AG09319 (cell line): ENCODE measurements at regions not wholly inside any gene's neighbourhood (a gene's known extent, or its start where the extent isn't known, plus 50 kb on each side); places are given as distances from the start of the nearest gene placed in this dataset.

ENCODE experiments used
- DNase-seq: peaks from one replicate; pipeline ENCODE4 v3.0.0-alpha.2; 2010; ENCODE audit warnings: low read depth; ENCODE audit errors: extremely low read depth
- TF ChIP-seq, protein P1 (sequence below): IDR thresholded peaks from 2 replicates; pipeline ENCODE4 v1.5.1; 2011; ENCODE audit warnings: low read depth, mild to moderate bottlenecking, inconsistent platforms, low read length, moderate library complexity

DNA sequence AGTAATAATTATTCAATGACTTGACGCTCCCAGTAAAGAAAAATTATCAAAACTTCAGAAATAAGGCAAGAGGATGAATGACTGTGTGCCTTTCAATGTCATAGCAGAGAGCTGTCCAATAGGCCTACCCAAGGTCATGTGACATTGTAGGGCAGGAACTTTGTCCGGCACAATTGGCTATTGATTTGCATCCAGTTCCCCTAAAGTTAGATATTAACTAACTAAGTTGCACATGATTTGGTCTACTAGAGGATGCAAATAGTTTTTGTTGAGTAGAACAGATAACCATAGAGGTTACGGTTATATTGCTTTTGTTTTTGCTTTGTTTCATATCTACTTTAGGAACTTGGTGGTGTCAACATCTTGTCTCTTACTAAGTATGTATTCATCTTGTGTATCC, 127.9 kb upstream of the PFN2 start:
- no peak for DNase-seq
- TF ChIP-seq, protein P1, sequence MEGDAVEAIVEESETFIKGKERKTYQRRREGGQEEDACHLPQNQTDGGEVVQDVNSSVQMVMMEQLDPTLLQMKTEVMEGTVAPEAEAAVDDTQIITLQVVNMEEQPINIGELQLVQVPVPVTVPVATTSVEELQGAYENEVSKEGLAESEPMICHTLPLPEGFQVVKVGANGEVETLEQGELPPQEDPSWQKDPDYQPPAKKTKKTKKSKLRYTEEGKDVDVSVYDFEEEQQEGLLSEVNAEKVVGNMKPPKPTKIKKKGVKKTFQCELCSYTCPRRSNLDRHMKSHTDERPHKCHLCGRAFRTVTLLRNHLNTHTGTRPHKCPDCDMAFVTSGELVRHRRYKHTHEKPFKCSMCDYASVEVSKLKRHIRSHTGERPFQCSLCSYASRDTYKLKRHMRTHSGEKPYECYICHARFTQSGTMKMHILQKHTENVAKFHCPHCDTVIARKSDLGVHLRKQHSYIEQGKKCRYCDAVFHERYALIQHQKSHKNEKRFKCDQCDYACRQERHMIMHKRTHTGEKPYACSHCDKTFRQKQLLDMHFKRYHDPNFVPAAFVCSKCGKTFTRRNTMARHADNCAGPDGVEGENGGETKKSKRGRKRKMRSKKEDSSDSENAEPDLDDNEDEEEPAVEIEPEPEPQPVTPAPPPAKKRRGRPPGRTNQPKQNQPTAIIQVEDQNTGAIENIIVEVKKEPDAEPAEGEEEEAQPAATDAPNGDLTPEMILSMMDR: no peak

DNA sequence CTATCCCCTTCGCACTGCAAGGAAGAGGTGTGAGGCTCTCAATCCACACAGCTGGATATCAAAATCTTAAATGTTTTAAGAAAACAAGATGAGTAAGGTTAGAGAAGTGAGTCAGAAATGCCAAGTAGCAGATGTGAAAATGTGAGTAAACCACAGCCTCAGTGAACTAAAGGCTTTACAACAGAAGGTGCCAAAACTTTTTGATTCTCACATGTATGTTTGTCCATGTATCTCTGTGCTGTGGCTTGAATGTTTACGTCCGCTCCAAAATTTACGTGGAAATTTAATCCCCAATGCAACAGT, 126.8 kb upstream of the PFN2 start:
- TF ChIP-seq, protein P1: no peak
- DNase-seq: no peak

DNA sequence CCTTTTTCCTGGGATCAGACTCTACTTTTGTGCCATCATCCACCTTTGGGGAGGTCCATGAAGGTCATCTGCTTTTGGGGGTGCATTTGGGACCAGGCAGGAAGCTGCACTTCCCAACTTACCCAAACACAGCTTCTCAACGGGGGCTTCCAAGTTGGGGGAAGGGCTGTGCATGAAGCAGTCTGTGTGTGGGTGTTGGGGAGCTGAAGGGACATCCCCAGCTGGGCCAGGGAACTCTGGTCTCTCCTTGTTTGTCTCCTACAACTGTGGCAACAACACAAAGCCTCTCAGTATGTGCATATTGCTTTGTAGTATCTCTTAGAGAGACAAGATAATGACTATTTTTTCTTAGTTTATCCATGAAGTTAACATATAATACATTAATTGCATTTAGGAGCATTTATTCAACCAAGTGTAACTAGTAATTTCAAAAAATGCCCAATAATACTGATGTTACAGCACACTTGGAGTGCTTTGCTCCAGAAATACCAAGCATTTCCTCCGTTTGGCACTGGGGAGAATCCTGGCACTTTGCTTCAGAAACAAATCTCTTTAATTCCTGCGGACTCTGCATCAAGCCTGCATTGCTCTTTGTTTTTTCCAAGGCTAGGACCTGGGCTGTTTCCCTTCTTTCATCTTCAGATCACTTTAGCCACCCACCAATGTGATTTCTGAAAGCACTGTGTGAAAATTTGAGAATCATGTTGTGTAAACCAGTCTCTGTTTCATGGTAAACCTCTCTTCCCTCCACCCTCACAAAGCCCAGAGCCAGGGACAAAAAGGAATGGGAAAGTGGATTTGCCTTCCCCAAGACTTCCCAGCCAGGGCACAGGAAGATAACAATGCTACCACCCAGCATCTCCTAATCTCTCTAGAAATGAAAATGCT, 126.2 kb upstream of the PFN2 start:
- no peak for DNase-seq
- TF ChIP-seq, protein P1: no peak

DNA sequence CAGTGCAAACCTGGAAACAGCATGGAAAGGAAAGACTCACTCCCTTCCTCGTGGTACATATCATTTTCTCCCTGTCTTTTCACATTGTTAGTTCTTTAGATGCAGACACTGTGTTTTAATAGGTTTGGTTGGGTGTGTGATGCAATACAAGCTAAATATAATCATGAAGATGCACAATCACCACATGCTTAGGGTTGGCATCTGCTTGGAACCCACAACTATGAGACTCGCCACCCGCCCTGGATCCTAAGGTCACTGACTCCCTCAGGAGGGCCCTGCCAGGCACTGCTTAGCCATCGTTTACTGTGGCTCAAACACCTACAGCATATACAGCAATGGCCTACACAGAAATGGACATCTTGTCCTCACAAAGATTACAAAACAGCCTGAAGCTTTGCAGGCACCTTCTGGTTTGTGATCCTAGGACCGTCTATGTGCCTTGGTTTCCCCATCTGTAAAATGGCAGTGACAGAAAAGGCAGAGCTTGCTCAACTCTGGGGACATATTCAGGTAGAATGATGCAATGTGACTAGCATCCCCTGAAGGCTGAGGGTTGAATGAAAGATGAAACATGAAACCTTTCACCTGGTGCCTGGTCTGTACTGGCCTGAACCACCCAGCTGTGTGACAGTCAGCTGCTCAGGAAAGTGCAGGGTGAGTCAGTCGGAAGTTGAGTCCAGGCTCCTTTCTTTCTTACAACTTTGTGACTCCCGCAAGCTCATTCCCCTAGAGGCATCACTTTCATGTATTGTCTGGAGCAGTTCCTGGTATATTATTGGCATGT, 123.6 kb upstream of the PFN2 start:
- TF ChIP-seq, protein P1: no peak
- no peak for DNase-seq

DNA sequence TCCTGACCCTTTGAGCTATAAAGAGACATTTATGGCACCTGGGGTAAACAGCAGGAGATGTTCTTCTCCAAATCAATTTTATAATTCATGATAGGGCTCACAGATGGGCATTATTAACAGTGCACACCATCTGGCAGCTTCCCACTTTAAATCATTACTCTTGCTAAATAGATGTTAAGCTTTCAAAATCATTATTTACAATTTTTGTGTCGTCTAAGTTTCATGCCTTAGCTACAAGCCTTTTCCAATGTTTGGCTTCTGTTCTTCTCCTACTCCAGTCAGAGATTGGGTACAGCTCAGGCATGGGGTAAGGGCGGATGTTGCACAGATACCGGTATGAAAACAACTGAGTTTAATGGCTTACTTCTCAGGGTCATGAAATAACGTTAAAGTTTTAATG, 120.9 kb upstream of the PFN2 start:
- TF ChIP-seq, protein P1: no peak
- DNase-seq: no peak

DNA sequence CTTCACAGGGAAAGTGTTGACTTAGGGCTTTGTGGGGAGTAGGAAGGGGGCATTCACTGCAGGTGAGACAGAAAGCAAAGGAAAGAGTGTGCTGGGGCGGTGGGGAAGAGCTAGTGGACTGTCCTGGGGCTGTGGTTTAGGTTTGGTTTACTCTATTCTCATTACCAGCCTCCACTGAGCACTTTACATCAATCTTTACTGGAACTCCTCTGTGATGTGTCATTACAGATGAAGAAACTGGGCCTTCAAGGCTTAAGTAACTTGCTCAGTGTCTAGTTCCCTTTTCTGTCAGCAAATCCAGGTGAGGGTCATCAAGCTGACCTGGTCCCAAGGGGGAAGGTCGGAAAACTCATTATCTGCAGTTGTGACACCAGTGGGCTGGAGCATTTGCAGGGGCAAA, 120.2 kb upstream of the PFN2 start:
- TF ChIP-seq, protein P1: no peak
- no peak for DNase-seq

DNA sequence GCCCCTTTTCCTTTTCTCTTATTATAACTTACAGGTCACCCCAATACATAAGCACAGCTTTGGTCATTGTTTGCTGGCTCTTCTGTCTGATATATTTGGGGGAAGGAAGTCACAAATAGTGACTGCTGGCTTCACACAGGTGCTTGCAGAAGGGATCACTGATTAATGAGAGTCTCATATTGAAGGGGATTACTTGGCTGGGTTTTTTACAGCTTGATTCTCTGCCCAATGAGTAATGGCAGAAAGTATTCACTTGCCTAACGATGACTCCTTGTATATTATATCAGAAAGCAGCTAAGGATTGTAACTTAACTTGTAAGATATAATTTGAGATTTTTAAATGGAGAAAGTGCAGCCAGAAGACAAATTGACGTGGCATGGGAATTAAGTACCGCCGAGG, 119.3 kb upstream of the PFN2 start:
- TF ChIP-seq, protein P1: no peak
- DNase-seq: no peak
